Effector memory CD4-positive, alpha-beta T cell (primary cell): ENCODE measurements at regions not wholly inside any gene's neighbourhood (a gene's known extent, or its start where the extent isn't known, plus 50 kb on each side); places are given as distances from the start of the nearest gene placed in this dataset.

Source experiments
- DNase-seq, 3 donors: peaks; one replicate each; pipeline ENCODE4 v3.0.0-alpha.2; 2020
- H3K27ac ChIP-seq: 2 replicates; pipeline ENCODE4 v1.7.0; 2013; ENCODE audit warnings: mild to moderate bottlenecking, low read length, moderate library complexity; ENCODE audit not compliant: insufficient read depth, poor library complexity, severe bottlenecking
- H3K27me3 ChIP-seq: replicated peaks from 2 replicates; pipeline ENCODE4 v1.7.0; 2013; ENCODE audit warnings: mild to moderate bottlenecking, low read length; ENCODE audit not compliant: insufficient read depth, control insufficient read depth, poor library complexity, severe bottlenecking
- H3K36me3 ChIP-seq: 2 replicates; pipeline ENCODE4 v1.7.0; 2013; ENCODE audit warnings: mild to moderate bottlenecking, low read length, moderate library complexity; ENCODE audit not compliant: control insufficient read depth, insufficient read depth
- H3K4me1 ChIP-seq: 2 replicates; pipeline ENCODE4 v1.7.0; 2013; ENCODE audit warnings: low read length, mild to moderate bottlenecking; ENCODE audit not compliant: control insufficient read depth, insufficient read depth, poor library complexity, severe bottlenecking
- H3K4me3 ChIP-seq: 2 replicates; pipeline ENCODE4 v1.7.0; 2013; ENCODE audit warnings: low read length, low read depth, mild to moderate bottlenecking; ENCODE audit not compliant: insufficient read depth, poor library complexity, severe bottlenecking
- H3K9me3 ChIP-seq: 2 replicates; pipeline ENCODE4 v1.7.0; 2013; ENCODE audit warnings: mild to moderate bottlenecking, low read length, moderate library complexity; ENCODE audit not compliant: control insufficient read depth

GRCh38 chr16:79897453-79898146 lies 297.1 kb upstream of the MAF start:
- Histone ChIP-seq H3K4me1 (no peaks in the 10 kb centered on the region), H3K36me3 (no peaks in the 10 kb centered on the region), H3K27me3 (no peaks in the 10 kb centered on the region), H3K4me3 (no peak overlapping the region), H3K27ac (no peak overlapping the region), H3K9me3 (no peaks in the 10 kb centered on the region)
- no peak for DNase-seq

DNA sequence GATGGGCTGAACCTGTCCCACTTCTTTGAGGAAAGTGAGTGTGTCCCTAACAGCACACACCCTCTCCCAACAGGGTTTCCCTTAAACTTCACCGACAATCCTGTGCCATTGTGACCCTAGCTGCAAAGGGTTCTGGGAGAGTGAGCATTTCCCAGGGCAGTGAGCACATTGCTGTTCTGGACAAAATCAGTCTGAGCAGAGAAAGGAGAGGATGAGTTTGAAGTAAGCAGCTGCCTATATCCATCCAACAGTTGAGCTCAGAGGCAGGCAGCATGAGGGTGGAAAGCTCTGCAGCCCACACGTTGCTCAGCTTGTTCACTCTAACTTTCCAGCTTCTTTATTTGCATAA lies 296.5 kb upstream of the MAF start:
- DNase-seq = no peak
- no peak overlapping the region for H3K27ac ChIP-seq
- H3K9me3 ChIP-seq = no peaks in the 10 kb centered on the region
- H3K27me3 ChIP-seq = no peaks in the 10 kb centered on the region
- no peaks in the 10 kb centered on the region for H3K4me1 ChIP-seq
- no peaks in the 10 kb centered on the region for H3K36me3 ChIP-seq
- no peak overlapping the region for H3K4me3 ChIP-seq

DNA sequence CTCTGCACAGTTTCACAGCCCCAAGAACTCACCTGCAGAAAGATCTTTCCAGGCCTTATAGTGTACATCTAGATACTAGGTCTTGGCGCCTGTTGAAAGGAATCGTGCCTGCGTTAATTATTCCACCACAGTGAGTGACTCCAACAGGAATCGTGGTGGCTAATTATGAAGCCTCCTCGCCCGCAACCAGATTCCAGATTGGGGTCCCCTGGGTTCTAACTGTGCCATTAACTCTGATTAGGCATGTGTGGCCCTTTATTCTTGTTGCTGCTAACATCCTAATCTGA lies 295.3 kb upstream of the MAF start:
- Histone ChIP-seq H3K27ac (no peak overlapping the region), H3K4me1 (no peaks in the 10 kb centered on the region), H3K4me3 (no peak overlapping the region), H3K9me3 (no peaks in the 10 kb centered on the region), H3K27me3 (no peaks in the 10 kb centered on the region), H3K36me3 (no peaks in the 10 kb centered on the region)
- DNase-seq = no peak

- no peaks in the 10 kb centered on the region for H3K36me3 ChIP-seq
- no peak overlapping the region for H3K4me3 ChIP-seq
- no peaks in the 10 kb centered on the region for H3K27me3 ChIP-seq
- no peak overlapping the region for H3K27ac ChIP-seq
- no peak for DNase-seq
- H3K9me3 ChIP-seq = no peaks in the 10 kb centered on the region
- H3K4me1 ChIP-seq = no peaks in the 10 kb centered on the region
Observed at GRCh38 chr16:79895053-79895916, 294.7 kb upstream of the MAF start.

DNA sequence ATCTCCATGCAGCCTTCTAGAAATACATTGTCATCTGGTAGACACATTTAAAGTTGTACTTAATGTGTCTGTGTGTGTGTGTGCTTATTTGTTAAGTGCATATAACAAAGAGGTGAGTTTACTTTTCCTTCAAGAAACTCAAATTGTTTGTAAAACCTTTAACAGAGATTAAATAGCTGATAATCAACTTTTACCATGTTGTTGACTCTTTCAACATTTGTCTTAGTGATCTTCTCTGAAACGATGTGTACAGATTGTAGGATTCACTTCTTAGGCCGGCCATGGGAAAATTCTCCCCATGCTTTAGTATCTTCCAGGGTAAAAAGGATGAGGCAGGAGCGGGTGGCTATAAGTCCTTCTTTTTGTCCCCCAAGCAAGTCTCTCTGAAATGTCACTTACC lies 292.9 kb upstream of the MAF start:
- Histone ChIP-seq H3K9me3 (no peaks in the 10 kb centered on the region), H3K27ac (no peak overlapping the region), H3K4me1 (no peaks in the 10 kb centered on the region), H3K27me3 (no peaks in the 10 kb centered on the region), H3K4me3 (no peak overlapping the region), H3K36me3 (no peaks in the 10 kb centered on the region)
- no peak for DNase-seq

DNA sequence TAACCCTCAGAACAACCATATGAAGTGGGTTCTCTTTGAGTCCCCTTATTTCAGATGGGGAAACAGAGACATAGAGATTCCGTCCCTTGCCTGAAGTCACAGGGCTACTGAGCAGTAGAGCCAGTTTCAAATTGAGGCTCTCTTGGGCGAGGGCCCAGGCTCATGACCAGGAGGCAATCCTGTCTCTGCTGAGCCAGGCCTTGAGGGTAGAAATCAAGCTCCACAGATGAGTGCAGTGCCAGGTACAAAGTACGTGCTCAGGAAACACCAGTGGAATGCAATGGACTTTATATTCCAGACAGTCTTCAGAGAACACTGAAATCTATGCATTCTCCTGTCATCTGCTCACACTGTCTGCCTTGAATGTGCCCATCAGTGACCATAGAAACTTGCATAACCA lies 291.7 kb upstream of the MAF start:
- Histone ChIP-seq H3K4me1 (no peaks in the 10 kb centered on the region), H3K9me3 (no peaks in the 10 kb centered on the region), H3K27ac (no peak overlapping the region), H3K36me3 (no peaks in the 10 kb centered on the region), H3K27me3 (no peaks in the 10 kb centered on the region), H3K4me3 (no peak overlapping the region)
- DNase-seq = no peak

GRCh38 chr16:79891458-79891857 lies 290.9 kb upstream of the MAF start:
- H3K4me3 ChIP-seq = no peak overlapping the region
- H3K36me3 ChIP-seq = no peaks in the 10 kb centered on the region
- no peaks in the 10 kb centered on the region for H3K4me1 ChIP-seq
- H3K27ac ChIP-seq = no peak overlapping the region
- H3K27me3 ChIP-seq = no peaks in the 10 kb centered on the region
- DNase-seq = no peak
- H3K9me3 ChIP-seq = no peaks in the 10 kb centered on the region

DNA sequence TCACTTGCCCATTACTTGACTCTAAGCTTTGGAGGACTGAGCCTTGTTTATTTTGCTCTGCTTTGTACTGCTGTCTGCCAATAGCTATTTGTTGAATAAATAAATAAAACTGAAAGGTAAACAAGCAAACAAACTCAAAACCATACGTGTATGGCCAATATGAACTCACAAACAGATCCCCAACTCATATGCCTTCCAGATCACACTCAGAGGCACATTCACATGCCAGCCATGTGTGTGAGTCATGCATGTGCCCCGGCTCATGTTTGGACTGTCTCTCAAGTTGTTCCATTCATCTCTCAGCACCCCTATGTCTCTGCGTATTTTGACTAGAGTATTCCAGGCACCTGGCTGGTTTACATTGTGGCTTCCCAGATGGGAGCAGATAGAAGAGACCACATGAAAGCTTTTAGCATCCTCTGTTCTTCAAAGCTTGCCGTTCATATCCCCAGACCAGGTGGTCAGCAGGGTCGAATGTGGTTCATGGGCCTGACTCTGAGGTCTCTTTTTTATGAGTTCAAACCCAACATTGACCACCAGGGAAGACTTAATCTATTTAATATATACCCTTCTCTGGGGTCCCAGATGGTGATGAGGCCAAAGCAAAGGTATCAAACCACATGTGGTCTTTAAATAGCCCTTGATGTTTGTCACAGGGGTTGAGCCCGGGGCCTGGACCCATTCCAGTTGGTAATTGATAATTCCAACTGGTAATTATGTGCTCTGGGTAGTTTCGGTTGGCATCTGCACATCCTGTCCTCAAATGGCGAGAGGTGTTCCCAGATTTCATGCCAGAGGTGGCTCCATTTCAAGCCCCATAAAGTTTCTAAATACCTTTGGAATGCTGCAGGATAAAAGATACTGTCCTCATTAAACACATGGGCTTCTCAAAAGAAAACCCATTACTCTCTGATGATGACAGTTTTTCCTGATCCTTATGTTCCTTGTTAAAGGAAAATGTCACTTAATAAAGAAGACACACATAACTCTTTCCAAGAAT lies 287.3 kb upstream of the MAF start:
- Histone ChIP-seq H3K9me3 (no peaks in the 10 kb centered on the region), H3K27me3 (no peaks in the 10 kb centered on the region), H3K4me1 (no peaks in the 10 kb centered on the region), H3K27ac (no peak overlapping the region), H3K4me3 (no peak overlapping the region), H3K36me3 (no peaks in the 10 kb centered on the region)
- no peak for DNase-seq

DNA sequence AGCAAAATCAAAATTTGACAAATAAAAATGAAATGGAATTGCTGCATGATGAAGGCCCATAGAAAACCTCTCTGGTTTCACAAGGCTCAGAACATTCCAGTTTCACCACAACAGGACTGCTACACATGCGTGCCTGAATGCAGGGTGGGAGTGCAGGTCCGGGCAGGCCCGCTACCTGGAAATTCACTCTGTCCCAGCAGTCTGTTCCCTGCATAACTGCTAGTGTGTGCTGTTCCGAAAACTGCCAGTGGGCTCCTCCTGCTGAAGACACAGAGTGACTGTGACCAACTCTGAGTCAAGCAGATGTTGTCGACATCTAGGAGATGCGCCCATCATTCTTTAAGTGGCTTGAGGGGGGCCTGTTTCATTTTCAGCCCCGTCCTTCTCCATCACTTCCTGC lies 284.8 kb upstream of the MAF start:
- H3K27ac ChIP-seq = no peak overlapping the region
- H3K4me3 ChIP-seq = no peak overlapping the region
- H3K4me1 ChIP-seq = no peaks in the 10 kb centered on the region
- no peaks in the 10 kb centered on the region for H3K36me3 ChIP-seq
- no peak for DNase-seq
- H3K9me3 ChIP-seq = no peaks in the 10 kb centered on the region
- no peaks in the 10 kb centered on the region for H3K27me3 ChIP-seq

DNA sequence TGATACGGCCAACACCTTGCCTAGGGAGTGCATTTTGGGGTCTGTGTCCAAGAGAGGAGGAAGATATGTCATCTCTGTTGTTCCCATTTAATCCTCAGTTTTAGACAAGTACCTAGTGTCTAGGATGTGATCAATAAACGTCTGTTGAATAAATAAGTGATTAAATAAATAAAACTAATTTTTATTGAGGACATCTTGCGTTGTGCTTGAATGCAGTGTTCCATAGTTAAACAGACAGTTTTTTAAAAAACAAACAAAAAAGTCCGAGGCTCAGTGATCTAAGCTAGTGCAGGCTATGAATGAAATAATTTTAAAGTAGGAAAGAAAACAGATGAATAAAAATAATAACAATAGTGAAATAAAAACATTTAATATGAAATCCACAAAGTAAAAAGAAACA lies 283.0 kb upstream of the MAF start:
- H3K27me3 ChIP-seq = no peaks in the 10 kb centered on the region
- no peak overlapping the region for H3K4me3 ChIP-seq
- H3K27ac ChIP-seq = no peak overlapping the region
- no peak for DNase-seq
- H3K9me3 ChIP-seq = no peaks in the 10 kb centered on the region
- H3K4me1 ChIP-seq = no peaks in the 10 kb centered on the region
- no peaks in the 10 kb centered on the region for H3K36me3 ChIP-seq
